ENCODE measurements at regions not wholly inside any gene's neighbourhood (a gene's known extent, or its start where the extent isn't known, plus 50 kb on each side); places are given as distances from the start of the nearest gene placed in this dataset.

DNA sequence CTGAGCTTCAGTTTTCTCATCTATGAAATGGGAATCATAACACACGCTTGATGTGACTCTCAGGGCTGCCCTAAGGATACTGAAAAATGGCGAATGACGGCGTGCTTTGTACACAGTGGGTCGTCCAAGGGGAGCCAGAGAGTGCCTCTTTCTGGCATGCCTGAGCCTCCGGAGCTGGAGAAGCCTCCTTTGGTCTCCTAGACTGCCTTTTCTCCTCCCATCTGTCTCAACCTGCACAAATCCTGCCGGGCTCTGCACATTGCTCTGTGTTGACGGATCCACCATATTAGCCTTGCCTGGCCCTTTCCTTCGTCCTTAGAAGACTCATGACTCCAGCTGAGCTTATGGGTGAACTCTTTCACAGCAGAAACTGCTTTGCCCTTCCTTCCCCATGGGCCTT lies 220.9 kb downstream of the TSHZ3 start:
- TF ChIP-seq CTCF (IDR thresholded peaks at IDR 0.05) = no peak
- TF ChIP-seq POLR2A (IDR thresholded peaks at IDR 0.05) = no peak
